ENCODE measurements at regions not wholly inside any gene's neighbourhood (a gene's known extent, or its start where the extent isn't known, plus 50 kb on each side); places are given as distances from the start of the nearest gene placed in this dataset.

- H3K27ac Mint-ChIP-seq, result no peak overlapping the region
- Histone ChIP-seq H3K4me2 (ENCODE audit: insufficient read depth, insufficient read length, low read length) (no peak overlapping the region), H2AK5ac (ENCODE audit: insufficient read length, low read length) (no peak overlapping the region), H4K20me1 (ENCODE audit: control insufficient read depth, insufficient read depth, insufficient read length) (no peaks in the 10 kb centered on the region), H3K9ac (ENCODE audit: extremely low read depth, insufficient read length, low read length) (no peak overlapping the region), H2BK20ac (ENCODE audit: low read depth, low read length, poor library complexity, severe bottlenecking) (no peak overlapping the region), H3K79me2 (ENCODE audit: insufficient read depth, low read length) (no peaks in the 10 kb centered on the region), H2BK120ac (ENCODE audit: low read depth, low read length, poor library complexity, severe bottlenecking) (no peak overlapping the region), H2BK15ac (ENCODE audit: low read depth, low read length) (no peak overlapping the region), H3K23ac (ENCODE audit: insufficient read length, low read depth, low read length) (no peak overlapping the region), H3K4me1 (ENCODE audit: insufficient read depth, low read length) (no peaks in the 10 kb centered on the region), H2AFZ (ENCODE audit: low read length) (no peak overlapping the region), H3T11ph (ENCODE audit: low read length) (no peak overlapping the region), H4K91ac (ENCODE audit: insufficient read length, low read depth, low read length) (no peak overlapping the region), H2BK5ac (ENCODE audit: insufficient read length, low read length) (no peak overlapping the region), H2BK12ac (ENCODE audit: insufficient read length, low read depth, low read length) (no peak overlapping the region), H4K5ac (ENCODE audit: insufficient read length, low read depth, low read length) (no peak overlapping the region), H3K27me3 (ENCODE audit: insufficient read depth, low read length) (no peaks in the 10 kb centered on the region), H3K14ac (ENCODE audit: insufficient read depth, low read length) (no peak overlapping the region), H3K79me1 (ENCODE audit: insufficient read depth, low read depth, low read length, poor library complexity, severe bottlenecking) (no peaks in the 10 kb centered on the region), H4K8ac (replicated peaks; ENCODE audit: insufficient read length, low read depth, low read length) (no peak overlapping the region), H3K27ac (ENCODE audit: insufficient read length, low read depth, low read length) (no peak overlapping the region), H3K23me2 (ENCODE audit: insufficient read length, low read depth, low read length, poor library complexity, severe bottlenecking) (no peaks in the 10 kb centered on the region), H3K56ac (ENCODE audit: insufficient read length, low read depth, low read length) (no peak overlapping the region), H3K18ac (ENCODE audit: insufficient read length, low read depth, low read length) (no peak overlapping the region), H3K4ac (ENCODE audit: low read depth, low read length) (no peak overlapping the region), H3K9me3 (ENCODE audit: control insufficient read depth, low read depth, low read length) (no peaks in the 10 kb centered on the region)
- TF ChIP-seq CTCF (conservative IDR thresholded peaks at IDR 0.05), result no peak
- DNase-seq, result no peak
- H3K4me3 Mint-ChIP-seq, result no peak overlapping the region
- WGBS (ENCODE audit: extremely low coverage, insufficient read length, low lambda C conversion rate), result no CpG with 5 or more reads among the region's 3 CpGs
- no peaks in the 10 kb centered on the region for H3K36me3 Mint-ChIP-seq (ENCODE audit: insufficient read depth in 1 of 3, low read depth in 3 of 3)
- no peaks in the 10 kb centered on the region for H3K27me3 Mint-ChIP-seq (ENCODE audit: low read depth)
- no peaks in the 10 kb centered on the region; a peak in 1 of 4 replicates for H3K4me1 Mint-ChIP-seq
- H3K9me3 Mint-ChIP-seq, result no peaks in the 10 kb centered on the region; a peak in 1 of 5 replicates
Measured at GRCh38 chr6:25035174-25035511, 99.4 kb upstream of the RIPOR2 start.

Measured in H9 (cell line).